CD4-positive, alpha-beta T cell treated with Interleukin-4 for 1 hour (primary cell): ENCODE measurements at regions not wholly inside any gene's neighbourhood (a gene's known extent, or its start where the extent isn't known, plus 50 kb on each side); places are given as distances from the start of the nearest gene placed in this dataset.

Source experiments
- DNase-seq, 2 donors: peaks; one replicate each; pipeline ENCODE4 v3.0.0-alpha.2; 2020 to 2022

GRCh38 chr11:116096272-116096995 is 592.2 kb upstream of the CADM1 start:
- no peak for DNase-seq

- DNase-seq = no peak
Observed at GRCh38 chr11:116093481-116094270, 589.5 kb upstream of the CADM1 start.

GRCh38 chr11:116093065-116093464 is 588.9 kb upstream of the CADM1 start:
- no peak for DNase-seq

GRCh38 chr11:116086426-116086825 is 582.2 kb upstream of the CADM1 start:
- DNase-seq = no peak

- no peak for DNase-seq
Observed at GRCh38 chr11:116085031-116085635, 580.9 kb upstream of the CADM1 start.

- no peak for DNase-seq
Observed at GRCh38 chr11:116084511-116084910, 580.3 kb upstream of the CADM1 start.

GRCh38 chr11:116082256-116082655 is 578.0 kb upstream of the CADM1 start:
- no peak for DNase-seq

- DNase-seq = no peak
Observed at GRCh38 chr11:116079580-116079979, 575.4 kb upstream of the CADM1 start.

- DNase-seq = no peak
Observed at GRCh38 chr11:116078101-116078591, 573.9 kb upstream of the CADM1 start.

- no peak for DNase-seq
Observed at GRCh38 chr11:116077092-116077491, 572.9 kb upstream of the CADM1 start.

GRCh38 chr11:116073854-116074837 is 569.9 kb upstream of the CADM1 start:
- no peak for DNase-seq

GRCh38 chr11:116072601-116073410 is 568.6 kb upstream of the CADM1 start:
- no peak for DNase-seq

GRCh38 chr11:116072133-116072532 is 567.9 kb upstream of the CADM1 start:
- no peak for DNase-seq

GRCh38 chr11:116071241-116071640 is 567.0 kb upstream of the CADM1 start:
- no peak for DNase-seq

- DNase-seq = no peak
Observed at GRCh38 chr11:116070520-116070919, 566.3 kb upstream of the CADM1 start.

- DNase-seq = no peak
Observed at GRCh38 chr11:116066777-116067176, 562.6 kb upstream of the CADM1 start.

- DNase-seq = no peak
Observed at GRCh38 chr11:116065986-116066385, 561.8 kb upstream of the CADM1 start.

GRCh38 chr11:116065191-116065895 is 561.1 kb upstream of the CADM1 start:
- no peak for DNase-seq

GRCh38 chr11:116062490-116063171 is 558.4 kb upstream of the CADM1 start:
- no peak for DNase-seq

- no peak for DNase-seq
Observed at GRCh38 chr11:116062129-116062489, 557.9 kb upstream of the CADM1 start.
